Neutrophil (primary cell): ENCODE measurements at regions not wholly inside any gene's neighbourhood (a gene's known extent, or its start where the extent isn't known, plus 50 kb on each side); places are given as distances from the start of the nearest gene placed in this dataset.

Experiments used
- H3K27ac ChIP-seq: fragments of 200-600 bp; sonication (generic); 2 replicates; pipeline ENCODE4 v1.5.1; 2016; ENCODE audit warnings: mild to moderate bottlenecking, moderate library complexity
- H3K27me3 ChIP-seq: fragments of 200-600 bp; sonication (generic); 2 replicates; pipeline ENCODE4 v1.6.0; 2016; ENCODE audit warnings: mild to moderate bottlenecking
- H3K36me3 ChIP-seq: fragments of 200-600 bp; sonication (generic); 2 replicates; pipeline ENCODE4 v1.5.1; 2017
- H3K4me1 ChIP-seq, 2 experiments: fragments of 200-600 bp in 1 of 2; sonication (generic) in 1 of 2; 1 replicate in 1 of 2; 2 replicates in 1 of 2; pipeline versions ENCODE4 v1.5.1 to v1.6.1; 2013 to 2016; ENCODE audit warnings: low read depth in 1 of 2, low read length in 1 of 2, mild to moderate bottlenecking in 1 of 2, moderate library complexity in 1 of 2; ENCODE audit not compliant: control insufficient read depth in 1 of 2, insufficient read depth in 1 of 2
- H3K4me3 ChIP-seq, 2 experiments: fragments of 200-600 bp in 1 of 2; sonication (generic) in 1 of 2; 1 replicate in 1 of 2; 2 replicates in 1 of 2; pipeline ENCODE4 v1.5.1; 2013 to 2016; ENCODE audit warnings: low read depth in 1 of 2, low read length in 1 of 2, mild to moderate bottlenecking in 1 of 2, moderate library complexity in 1 of 2
- H3K9me3 ChIP-seq: fragments of 200-600 bp; sonication (generic); 2 replicates; pipeline ENCODE4 v1.5.1; 2016
- TF ChIP-seq, protein P1 (sequence below): fragments of 200-600 bp; sonication (generic); IDR thresholded peaks from 2 replicates; pipeline ENCODE4 v1.5.1; 2016; ENCODE audit warnings: antibody characterized with exemption

DNA sequence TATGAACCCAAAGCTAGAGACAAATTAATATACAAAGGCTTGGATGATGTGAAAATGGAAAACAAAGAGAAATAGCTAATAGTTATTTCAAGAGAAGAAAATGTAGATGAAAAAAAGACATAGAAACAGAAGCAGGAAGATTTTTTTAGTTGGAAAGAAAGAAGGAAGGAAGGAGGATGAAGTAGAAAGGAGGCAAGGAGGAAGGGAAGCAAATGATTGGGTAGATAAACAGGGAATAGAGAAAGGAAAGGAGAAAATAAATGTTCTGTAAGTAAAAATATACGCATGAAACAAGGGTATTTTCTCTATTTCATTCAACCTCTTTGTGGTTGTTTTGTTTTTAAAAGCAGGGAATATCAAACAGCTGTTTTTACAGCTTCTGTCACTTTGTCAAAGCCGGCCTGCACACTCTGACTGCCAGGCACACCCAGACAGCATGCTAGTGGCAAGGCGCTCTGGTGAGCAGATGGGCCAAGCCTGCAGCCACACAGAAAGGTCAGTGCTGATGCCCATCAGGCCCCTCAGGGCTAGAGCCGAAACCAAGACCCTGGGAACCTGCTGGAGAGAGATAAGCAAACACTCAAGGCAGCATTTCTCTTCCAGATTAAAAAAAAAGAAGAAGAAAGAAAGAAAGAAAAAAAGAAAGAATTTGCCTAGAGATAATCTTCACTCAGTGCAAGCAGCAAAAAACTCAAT is 72.9 kb upstream of the CTTNBP2NL start:
- H3K9me3 ChIP-seq: no peaks in the 10 kb centered on the region

DNA sequence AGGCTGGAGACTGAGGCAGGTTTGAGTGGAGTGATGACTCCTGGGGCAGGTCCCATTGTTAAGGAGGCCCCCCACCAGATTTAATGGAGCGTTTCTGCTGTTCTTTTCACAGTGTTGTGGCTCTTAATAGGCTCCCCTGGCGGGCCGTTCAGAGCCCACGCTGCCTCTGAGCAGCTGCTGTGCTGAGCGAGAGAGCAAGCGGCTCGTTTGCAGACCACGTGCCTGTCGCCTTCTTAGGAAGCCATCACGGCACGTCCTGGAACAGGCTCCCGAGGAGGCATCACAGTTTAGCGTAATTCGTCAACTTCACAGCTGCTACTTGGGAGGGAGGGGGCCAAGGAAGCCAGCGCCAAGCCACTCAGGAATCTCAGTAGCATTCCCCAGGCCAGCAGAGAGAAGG is 70.5 kb upstream of the CTTNBP2NL start:
- Histone ChIP-seq H3K4me3 (no peak overlapping the region), H3K27ac (no peak overlapping the region), H3K9me3 (no peaks in the 10 kb centered on the region), H3K36me3 (no peaks in the 10 kb centered on the region), H3K27me3 (peaks cover 32% of the 10 kb centered on the region), H3K4me1 (no peaks in the 10 kb centered on the region)
- TF ChIP-seq, protein P1, sequence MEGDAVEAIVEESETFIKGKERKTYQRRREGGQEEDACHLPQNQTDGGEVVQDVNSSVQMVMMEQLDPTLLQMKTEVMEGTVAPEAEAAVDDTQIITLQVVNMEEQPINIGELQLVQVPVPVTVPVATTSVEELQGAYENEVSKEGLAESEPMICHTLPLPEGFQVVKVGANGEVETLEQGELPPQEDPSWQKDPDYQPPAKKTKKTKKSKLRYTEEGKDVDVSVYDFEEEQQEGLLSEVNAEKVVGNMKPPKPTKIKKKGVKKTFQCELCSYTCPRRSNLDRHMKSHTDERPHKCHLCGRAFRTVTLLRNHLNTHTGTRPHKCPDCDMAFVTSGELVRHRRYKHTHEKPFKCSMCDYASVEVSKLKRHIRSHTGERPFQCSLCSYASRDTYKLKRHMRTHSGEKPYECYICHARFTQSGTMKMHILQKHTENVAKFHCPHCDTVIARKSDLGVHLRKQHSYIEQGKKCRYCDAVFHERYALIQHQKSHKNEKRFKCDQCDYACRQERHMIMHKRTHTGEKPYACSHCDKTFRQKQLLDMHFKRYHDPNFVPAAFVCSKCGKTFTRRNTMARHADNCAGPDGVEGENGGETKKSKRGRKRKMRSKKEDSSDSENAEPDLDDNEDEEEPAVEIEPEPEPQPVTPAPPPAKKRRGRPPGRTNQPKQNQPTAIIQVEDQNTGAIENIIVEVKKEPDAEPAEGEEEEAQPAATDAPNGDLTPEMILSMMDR: no peak

More for the DNA sequence above, 72.9 kb upstream of the CTTNBP2NL start:
- TF ChIP-seq, protein P1: no peak
- H3K4me3 ChIP-seq: no peak overlapping the region
- H3K27ac ChIP-seq: no peak overlapping the region
- H3K27me3 ChIP-seq: peaks cover 31% of the 10 kb centered on the region
- no peaks in the 10 kb centered on the region for H3K36me3 ChIP-seq
- no peaks in the 10 kb centered on the region for H3K4me1 ChIP-seq

DNA sequence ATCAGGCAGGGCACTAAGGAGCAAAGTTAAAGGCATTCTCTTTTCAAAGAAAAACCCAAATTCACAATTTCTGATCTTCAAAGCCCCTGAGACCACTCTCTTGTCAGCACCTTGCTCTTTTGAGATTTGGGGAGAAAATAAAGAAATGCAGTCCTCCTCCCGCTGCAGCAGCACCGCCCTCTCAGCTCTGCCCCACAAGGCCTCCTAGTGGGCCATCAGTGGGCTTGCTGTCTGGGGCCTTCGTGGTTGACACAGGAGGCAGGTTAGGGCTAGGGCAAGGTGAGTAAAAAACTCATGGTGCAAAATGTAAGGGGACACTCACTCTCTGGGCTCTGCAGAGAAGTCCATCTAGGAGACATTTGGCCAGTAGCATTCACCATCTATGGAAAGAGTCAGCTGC is 67.4 kb upstream of the CTTNBP2NL start:
- H3K4me1 ChIP-seq: no peaks in the 10 kb centered on the region
- H3K9me3 ChIP-seq: no peaks in the 10 kb centered on the region
- TF ChIP-seq, protein P1: no peak
- peaks cover 45% of the 10 kb centered on the region for H3K27me3 ChIP-seq
- H3K36me3 ChIP-seq: no peaks in the 10 kb centered on the region
- H3K27ac ChIP-seq: no peak overlapping the region
- H3K4me3 ChIP-seq: no peak overlapping the region

- no peaks in the 10 kb centered on the region for H3K9me3 ChIP-seq
- TF ChIP-seq, protein P1: no peak
- peaks cover 48% of the 10 kb centered on the region for H3K27me3 ChIP-seq
- no peak overlapping the region for H3K4me3 ChIP-seq
- no peaks in the 10 kb centered on the region for H3K4me1 ChIP-seq
- no peak overlapping the region for H3K27ac ChIP-seq
- no peaks in the 10 kb centered on the region for H3K36me3 ChIP-seq
These were observed 63.6 kb upstream of the CTTNBP2NL start for GRCh38 chr1:112332176-112333150.

- Histone ChIP-seq H3K4me1 (no peaks in the 10 kb centered on the region), H3K36me3 (no peaks in the 10 kb centered on the region), H3K9me3 (no peaks in the 10 kb centered on the region), H3K27me3 (peaks cover 72% of the 10 kb centered on the region), H3K4me3 (no peak overlapping the region), H3K27ac (no peak overlapping the region)
- TF ChIP-seq, protein P1: no peak
These were observed 60.7 kb upstream of the CTTNBP2NL start for GRCh38 chr1:112335351-112335750.
